ENCODE measurements at regions not wholly inside any gene's neighbourhood (a gene's known extent, or its start where the extent isn't known, plus 50 kb on each side); places are given as distances from the start of the nearest gene placed in this dataset.

GRCh38 chr16:63980763-63981162 lies 1141.1 kb downstream of the CDH11 start:
- Histone ChIP-seq H3K27me3 (no peaks in the 10 kb centered on the region), H3K36me3 (no peaks in the 10 kb centered on the region), H3K4me1 (no peaks in the 10 kb centered on the region), H3K27ac (no peak overlapping the region), H3K4me3 (no peak overlapping the region), H3K9me3 (no peaks in the 10 kb centered on the region)
- no peak for DNase-seq
- WGBS, 2 donors (ENCODE audit: low coverage in 1 of 2) = 71 to 86% methylated on average over 3 of the region's 3 CpGs
- intact Hi-C loops (cut with DNase I; ENCODE audit: low total_unique reads) = no loop called here
- TF ChIP-seq EP300 (IDR thresholded peaks at IDR 0.05; ENCODE audit: low read depth) (no peak), POLR2AphosphoS5 (IDR thresholded peaks at IDR 0.05) (no peak), POLR2A (IDR thresholded peaks at IDR 0.05) (no peak), CTCF (IDR thresholded peaks at IDR 0.05) (no peak)
- in situ Hi-C loops (cut with MboI; ENCODE audit: low pct_ligation_motif_present in 1 of 4, low pct_unique_long_range_greater_than_20kb in 1 of 4, low sequenced_read_pairs in 3 of 4) = no loop called here

- in situ Hi-C loops (cut with MboI; ENCODE audit: low pct_ligation_motif_present in 1 of 4, low pct_unique_long_range_greater_than_20kb in 1 of 4, low sequenced_read_pairs in 3 of 4) (no loop called here), intact Hi-C loops (cut with DNase I; ENCODE audit: low total_unique reads) (no loop called here)
- Histone ChIP-seq H3K4me1 (no peaks in the 10 kb centered on the region), H3K27me3 (no peaks in the 10 kb centered on the region), H3K27ac (no peak overlapping the region), H3K4me3 (no peak overlapping the region), H3K9me3 (no peaks in the 10 kb centered on the region), H3K36me3 (no peaks in the 10 kb centered on the region)
- no peak for DNase-seq
- TF ChIP-seq CTCF (IDR thresholded peaks at IDR 0.05) (no peak), POLR2AphosphoS5 (IDR thresholded peaks at IDR 0.05) (no peak), EP300 (IDR thresholded peaks at IDR 0.05; ENCODE audit: low read depth) (no peak), POLR2A (IDR thresholded peaks at IDR 0.05) (no peak)
These were observed 1143.6 kb downstream of the CDH11 start for GRCh38 chr16:63978240-63978639.

- Histone ChIP-seq H3K36me3 (no peaks in the 10 kb centered on the region), H3K27ac (no peak overlapping the region), H3K27me3 (no peaks in the 10 kb centered on the region), H3K4me1 (no peaks in the 10 kb centered on the region), H3K9me3 (no peaks in the 10 kb centered on the region), H3K4me3 (no peak overlapping the region)
- no peak for DNase-seq
- WGBS, 2 donors (ENCODE audit: low coverage in 1 of 2) = 70 to 74% methylated on average over 4 of the region's 4 CpGs
- TF ChIP-seq POLR2AphosphoS5 (IDR thresholded peaks at IDR 0.05) (no peak), EP300 (IDR thresholded peaks at IDR 0.05; ENCODE audit: low read depth) (no peak), POLR2A (IDR thresholded peaks at IDR 0.05) (no peak), CTCF (IDR thresholded peaks at IDR 0.05) (no peak)
- intact Hi-C loops (cut with DNase I; ENCODE audit: low total_unique reads) (no loop called here), in situ Hi-C loops (cut with MboI; ENCODE audit: low pct_ligation_motif_present in 1 of 4, low pct_unique_long_range_greater_than_20kb in 1 of 4, low sequenced_read_pairs in 3 of 4) (no loop called here)
These were observed 1145.5 kb downstream of the CDH11 start for GRCh38 chr16:63976345-63976744.

GRCh38 chr16:63975669-63976068 lies 1146.2 kb downstream of the CDH11 start:
- H3K4me1 ChIP-seq = no peaks in the 10 kb centered on the region
- no peaks in the 10 kb centered on the region for H3K36me3 ChIP-seq
- in situ Hi-C loops (cut with MboI; ENCODE audit: low pct_ligation_motif_present in 1 of 4, low pct_unique_long_range_greater_than_20kb in 1 of 4, low sequenced_read_pairs in 3 of 4) (no loop called here), intact Hi-C loops (cut with DNase I; ENCODE audit: low total_unique reads) (no loop called here)
- no peaks in the 10 kb centered on the region for H3K27me3 ChIP-seq
- no peak overlapping the region for H3K4me3 ChIP-seq
- no peak for DNase-seq
- no peaks in the 10 kb centered on the region for H3K9me3 ChIP-seq
- no peak overlapping the region for H3K27ac ChIP-seq
- TF ChIP-seq POLR2A (IDR thresholded peaks at IDR 0.05) (no peak), CTCF (IDR thresholded peaks at IDR 0.05) (no peak), EP300 (IDR thresholded peaks at IDR 0.05; ENCODE audit: low read depth) (no peak), POLR2AphosphoS5 (IDR thresholded peaks at IDR 0.05) (no peak)
- WGBS, 2 donors (ENCODE audit: low coverage in 1 of 2) = 92 to 94% methylated on average over 3 of the region's 3 CpGs

Measured in transverse colon (tissue), 4 donors.